H1 (cell line): ENCODE measurements at regions not wholly inside any gene's neighbourhood (a gene's known extent, or its start where the extent isn't known, plus 50 kb on each side); places are given as distances from the start of the nearest gene placed in this dataset.

Source experiments
- CTCF ChIA-PET: fragments of 300-600 bp; sonication (Branson Sonifier 250); formaldehyde crosslinking; loops from one replicate; lab custom pipeline; 2021; ENCODE audit not compliant: partially characterized antibody; lab: Charles Lee
- POLR2A ChIA-PET: fragments of 300-600 bp; sonication (Branson Sonifier 250); formaldehyde crosslinking; loops from one replicate; lab custom pipeline; 2021; ENCODE audit warnings: inconsistent platforms; ENCODE audit not compliant: partially characterized antibody; lab: Charles Lee
- DNase-seq, 2 experiments: peaks; one replicate each; pipeline versions ENCODE4 v3.0.0 to v3.0.0-alpha.2; 2010 to 2022; ENCODE audit warnings: low spot score in 2 of 2, low read depth in 1 of 2, mixed read lengths in 1 of 2
- FAIRE-seq: peaks from 2 replicates; lab custom pipeline; 2011; peaks lifted over from hg19 to GRCh38; lab: Jason Lieb, UNC
- H2AFZ ChIP-seq: 2 replicates; pipeline ENCODE4 v1.8.1; 2012; ENCODE audit warnings: low read length, inconsistent platforms
- H2AK5ac ChIP-seq: 2 replicates; pipeline ENCODE4 v1.6.1; 2013; ENCODE audit warnings: low read depth, low read length
- H2BK120ac ChIP-seq: replicated peaks from 2 replicates; pipeline ENCODE3; 2013; ENCODE audit warnings: low read depth, low read length, inconsistent platforms
- H2BK12ac ChIP-seq: 2 replicates; pipeline ENCODE4 v1.6.1; 2013; ENCODE audit warnings: low read depth, low read length
- H2BK15ac ChIP-seq: 2 replicates; pipeline ENCODE4 v1.6.1; 2013; ENCODE audit warnings: low read length
- H2BK20ac ChIP-seq: 2 replicates; pipeline ENCODE4 v1.6.1; 2013; ENCODE audit warnings: low read length
- H2BK5ac ChIP-seq: 2 replicates; pipeline ENCODE4 v1.6.1; 2013; ENCODE audit warnings: low read depth, low read length
- H3K14ac ChIP-seq: 2 replicates; pipeline ENCODE4 v1.6.1; 2013; ENCODE audit warnings: inconsistent platforms; ENCODE audit not compliant: insufficient read length
- H3K18ac ChIP-seq: 2 replicates; pipeline ENCODE4 v1.6.1; 2013; ENCODE audit warnings: low read length; ENCODE audit errors: extremely low read depth
- H3K23ac ChIP-seq: 2 replicates; pipeline ENCODE4 v1.6.1; 2013; ENCODE audit warnings: inconsistent platforms; ENCODE audit not compliant: insufficient read length
- H3K23me2 ChIP-seq: 2 replicates; pipeline ENCODE4 v1.6.1; 2013; ENCODE audit warnings: low read depth, low read length
- H3K27ac ChIP-seq: 2 replicates; pipeline ENCODE4 v1.6.1; 2011; ENCODE audit warnings: low read depth, low read length, inconsistent platforms
- H3K27me3 ChIP-seq, 4 experiments: replicated peaks in 1 of 4; 1 replicate in 1 of 4; 2 replicates in 3 of 4; pipeline versions ENCODE4 v1.6.1 to v1.8.1; 2011 to 2013; ENCODE audit warnings: low read length in 3 of 4, mild to moderate bottlenecking in 3 of 4, inconsistent platforms in 2 of 4, mixed read lengths in 2 of 4, moderate library complexity in 1 of 4; ENCODE audit not compliant: control insufficient read depth in 3 of 4, insufficient read depth in 3 of 4; ENCODE audit errors: extremely low read depth in 1 of 4
- H3K36me3 ChIP-seq, 4 experiments: 2 replicates each; pipeline versions ENCODE4 v1.6.1 to v1.8.1; 2011 to 2013; ENCODE audit warnings: mild to moderate bottlenecking in 4 of 4, low read length in 3 of 4, moderate library complexity in 2 of 4, control low read depth in 1 of 4, inconsistent platforms in 1 of 4; ENCODE audit not compliant: insufficient read depth in 4 of 4, control insufficient read depth in 2 of 4
- H3K4ac ChIP-seq: replicated peaks from 2 replicates; pipeline ENCODE3; 2013; ENCODE audit warnings: low read length, low read depth, mixed read lengths, inconsistent platforms; ENCODE audit not compliant: insufficient read length
- H3K4me1 ChIP-seq, 4 experiments: replicated peaks in 1 of 4; 1 replicate in 1 of 4; 2 replicates in 3 of 4; pipeline versions ENCODE4 v1.6.1 to v1.8.1; 2011 to 2013; ENCODE audit warnings: low read length in 3 of 4, inconsistent platforms in 2 of 4, mixed read lengths in 1 of 4; ENCODE audit not compliant: insufficient read depth in 4 of 4, control insufficient read depth in 3 of 4
- H3K4me2 ChIP-seq, 2 experiments: 2 replicates each; pipeline versions ENCODE4 v1.6.1 to v1.8.1; 2011 to 2013; ENCODE audit warnings: low read depth in 2 of 2, low read length in 2 of 2, control low read depth in 1 of 2, inconsistent platforms in 1 of 2, mild to moderate bottlenecking in 1 of 2; ENCODE audit not compliant: insufficient read depth in 1 of 2
- H3K4me3 ChIP-seq, 4 experiments: fragments of 200-600, 300-600 bp in 1 of 4; sonication (generic), shearing (Covaris generic), sonication (Bioruptor Twin) in 1 of 4; 2 replicates each; pipeline versions ENCODE4 v1.5.1 to v1.8.1; 2011 to 2016; ENCODE audit warnings: low read length in 4 of 4, low read depth in 3 of 4, control low read depth in 2 of 4, inconsistent platforms in 2 of 4, mild to moderate bottlenecking in 2 of 4, mixed read lengths in 1 of 4, moderate library complexity in 1 of 4; ENCODE audit not compliant: insufficient read depth in 2 of 4; ENCODE audit errors: extremely low read depth in 1 of 4
- H3K56ac ChIP-seq: replicated peaks from 2 replicates; pipeline ENCODE3; 2013; ENCODE audit warnings: low read depth, mild to moderate bottlenecking, mixed read lengths, low read length, inconsistent platforms; ENCODE audit not compliant: insufficient read length
- H3K79me1 ChIP-seq: 2 replicates; pipeline ENCODE4 v1.6.1; 2013; ENCODE audit warnings: low read depth, low read length, control low read depth
- H3K79me2 ChIP-seq, 2 experiments: 2 replicates each; pipeline versions ENCODE4 v1.6.1 to v1.8.1; 2012 to 2013; ENCODE audit warnings: low read length in 2 of 2, mild to moderate bottlenecking in 2 of 2, inconsistent platforms in 1 of 2; ENCODE audit not compliant: insufficient read depth in 2 of 2, control insufficient read depth in 1 of 2
- H3K9ac ChIP-seq, 4 experiments: replicated peaks in 1 of 4; 1 replicate in 1 of 4; 2 replicates in 3 of 4; pipeline versions ENCODE4 v1.6.1 to v1.8.1; 2011 to 2013; ENCODE audit warnings: low read depth in 3 of 4, low read length in 3 of 4, control low read depth in 2 of 4, mild to moderate bottlenecking in 2 of 4, moderate library complexity in 2 of 4, inconsistent platforms in 1 of 4; ENCODE audit errors: extremely low read depth in 1 of 4
- H3K9me3 ChIP-seq, 2 experiments: 2 replicates each; pipeline versions ENCODE4 v1.6.1 to v1.8.1; 2012 to 2013; ENCODE audit warnings: mild to moderate bottlenecking in 2 of 2, moderate library complexity in 2 of 2, control low read depth in 1 of 2, inconsistent platforms in 1 of 2, low read depth in 1 of 2, low read length in 1 of 2, mixed read lengths in 1 of 2; ENCODE audit not compliant: insufficient read depth in 2 of 2
- H4K20me1 ChIP-seq, 2 experiments: replicated peaks in 1 of 2; 2 replicates each; pipeline versions ENCODE3 to v1.8.1; 2011 to 2013; ENCODE audit warnings: inconsistent platforms in 2 of 2, low read length in 2 of 2, mild to moderate bottlenecking in 1 of 2; ENCODE audit not compliant: insufficient read depth in 2 of 2, control insufficient read depth in 1 of 2
- H4K5ac ChIP-seq: 2 replicates; pipeline ENCODE4 v1.6.1; 2013; ENCODE audit warnings: low read length, low read depth, mixed read lengths, inconsistent platforms; ENCODE audit not compliant: insufficient read length
- H4K8ac ChIP-seq: 2 replicates; pipeline ENCODE4 v1.8.0; 2013; ENCODE audit warnings: mild to moderate bottlenecking, moderate library complexity, low read length, inconsistent platforms; ENCODE audit not compliant: insufficient read depth; ENCODE audit errors: extremely low read depth
- H4K91ac ChIP-seq: replicated peaks from 2 replicates; pipeline ENCODE3; 2013; ENCODE audit warnings: low read length, mixed read lengths, inconsistent platforms; ENCODE audit not compliant: insufficient read length
- CBX8 ChIP-seq: fragments of 300-800, 300-1000 bp; sonication (generic); IDR thresholded peaks from 2 replicates; pipeline ENCODE4 v1.7.1; 2016; ENCODE audit warnings: low read depth, low read length, borderline replicate concordance
- CHD2 ChIP-seq: IDR thresholded peaks from 2 replicates; pipeline ENCODE4 v1.6.1; 2012; ENCODE audit warnings: low read length, improper control_type of control experiment
- CREB1 ChIP-seq: IDR thresholded peaks from 2 replicates; pipeline ENCODE4 v1.6.1; 2012; ENCODE audit warnings: inconsistent platforms
- EP300 ChIP-seq, 2 experiments: IDR thresholded peaks; 1 replicate in 1 of 2; 2 replicates in 1 of 2; pipeline ENCODE4 v1.6.1; 2011 to 2012; ENCODE audit warnings: low read depth in 2 of 2, low read length in 2 of 2, mild to moderate bottlenecking in 2 of 2, borderline replicate concordance in 1 of 2, inconsistent platforms in 1 of 2, moderate library complexity in 1 of 2
- EZH2 ChIP-seq: fragments of 200-600 bp; sonication (generic); IDR thresholded peaks from 2 replicates; pipeline ENCODE4 v1.7.1; 2012; ENCODE audit warnings: low read depth, mild to moderate bottlenecking, moderate library complexity, low read length, inconsistent platforms; ENCODE audit not compliant: severe bottlenecking
- KDM4A ChIP-seq: IDR thresholded peaks from one replicate; pipeline ENCODE4 v1.7.1; 2012; ENCODE audit warnings: low read depth, mild to moderate bottlenecking, moderate library complexity, low read length, inconsistent platforms; ENCODE audit not compliant: severe bottlenecking
- NANOG ChIP-seq: IDR thresholded peaks from 2 replicates; pipeline ENCODE4 v1.6.1; 2011; ENCODE audit warnings: low read length, low read depth, mild to moderate bottlenecking, inconsistent platforms; ENCODE audit not compliant: insufficient read depth, poor library complexity, severe bottlenecking
- SRF ChIP-seq: IDR thresholded peaks from 2 replicates; pipeline ENCODE4 v1.6.1; 2011; ENCODE audit warnings: mild to moderate bottlenecking, low read depth, low read length, moderate library complexity
- SUZ12 ChIP-seq: fragments of 200-600 bp; sonication (generic); IDR thresholded peaks from 2 replicates; pipeline ENCODE4 v1.6.1; 2012; ENCODE audit warnings: mild to moderate bottlenecking, inconsistent platforms, low read length, moderate library complexity, mixed read lengths
- TEAD4 ChIP-seq: IDR thresholded peaks from 2 replicates; pipeline ENCODE4 v1.6.1; 2012; ENCODE audit warnings: low read depth, low read length, inconsistent platforms, mixed read lengths
- WGBS, 2 experiments: shearing (Covaris generic) in 1 of 2; methylation state at CpG; one replicate each; pipeline versions ENCODE4 v1.1.6 to v1.1.7; 2013 to 2015; ENCODE audit warnings: low lambda C conversion rate in 2 of 2, mixed read lengths in 2 of 2, inconsistent platforms in 1 of 2, low coverage in 1 of 2, missing lambda C conversion rate in 1 of 2; ENCODE audit not compliant: insufficient replicate concordance in 2 of 2, insufficient coverage in 1 of 2, insufficient read length in 1 of 2; ENCODE audit errors: extremely low coverage in 1 of 2, missing lambda C conversion rate in 1 of 2; 5-methylcytosine and 5-hydroxymethylcytosine counted together
- TF ChIP-seq, protein P1 (sequence below), 3 experiments: IDR thresholded peaks; 1 replicate in 2 of 3; 2 replicates in 1 of 3; pipeline versions ENCODE4 v1.5.1 to v1.6.1; 2011; ENCODE audit warnings: low read length in 3 of 3, mild to moderate bottlenecking in 3 of 3, inconsistent platforms in 2 of 3, low read depth in 1 of 3, moderate library complexity in 1 of 3; ENCODE audit not compliant: insufficient read depth in 1 of 3; ENCODE audit errors: control extremely low read depth in 1 of 3

DNA sequence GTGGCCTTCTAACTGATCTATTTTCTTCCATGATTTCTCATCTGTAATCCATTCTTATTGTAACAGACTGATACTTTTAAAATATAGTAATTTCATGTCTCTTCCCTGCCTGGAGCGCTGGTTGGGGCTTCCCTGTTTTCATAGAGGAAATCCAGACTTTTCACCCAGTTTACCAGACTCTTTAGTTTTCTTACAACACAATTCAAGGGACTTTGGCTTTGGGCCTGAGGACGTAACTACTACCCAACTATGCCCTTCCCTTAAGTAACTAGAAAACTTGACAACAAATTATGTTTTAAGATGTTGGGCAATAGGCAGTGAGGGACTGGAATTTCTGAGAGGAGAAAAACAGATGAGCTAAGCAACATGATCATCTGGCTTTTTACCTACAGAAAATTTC lies 289.6 kb downstream of the FGF10 start:
- Histone ChIP-seq H3K27me3 (no peaks in the 10 kb centered on the region), H2AK5ac (no peak overlapping the region), H2BK120ac (no peak overlapping the region), H3K36me3 (no peaks in the 10 kb centered on the region), H3K4me2 (no peak overlapping the region), H4K91ac (no peak overlapping the region), H3K9ac (no peak overlapping the region), H3K79me1 (no peaks in the 10 kb centered on the region), H3K4ac (no peak overlapping the region), H3K4me3 (no peak overlapping the region), H2BK20ac (no peak overlapping the region), H4K20me1 (no peaks in the 10 kb centered on the region), H4K8ac (no peak overlapping the region), H2BK15ac (no peak overlapping the region), H3K79me2 (no peaks in the 10 kb centered on the region), H3K14ac (no peak overlapping the region), H3K23me2 (no peaks in the 10 kb centered on the region), H2BK5ac (no peak overlapping the region), H4K5ac (no peak overlapping the region), H3K4me1 (no peaks in the 10 kb centered on the region), H3K56ac (no peak overlapping the region), H2AFZ (no peak overlapping the region), H3K9me3 (no peaks in the 10 kb centered on the region), H3K18ac (no peak overlapping the region), H3K27ac (no peak overlapping the region), H2BK12ac (no peak overlapping the region), H3K23ac (no peak overlapping the region)
- no peak for TF ChIP-seq TEAD4
- TF ChIP-seq CHD2, result no peak
- TF ChIP-seq CREB1, result no peak
- TF ChIP-seq, protein P1, sequence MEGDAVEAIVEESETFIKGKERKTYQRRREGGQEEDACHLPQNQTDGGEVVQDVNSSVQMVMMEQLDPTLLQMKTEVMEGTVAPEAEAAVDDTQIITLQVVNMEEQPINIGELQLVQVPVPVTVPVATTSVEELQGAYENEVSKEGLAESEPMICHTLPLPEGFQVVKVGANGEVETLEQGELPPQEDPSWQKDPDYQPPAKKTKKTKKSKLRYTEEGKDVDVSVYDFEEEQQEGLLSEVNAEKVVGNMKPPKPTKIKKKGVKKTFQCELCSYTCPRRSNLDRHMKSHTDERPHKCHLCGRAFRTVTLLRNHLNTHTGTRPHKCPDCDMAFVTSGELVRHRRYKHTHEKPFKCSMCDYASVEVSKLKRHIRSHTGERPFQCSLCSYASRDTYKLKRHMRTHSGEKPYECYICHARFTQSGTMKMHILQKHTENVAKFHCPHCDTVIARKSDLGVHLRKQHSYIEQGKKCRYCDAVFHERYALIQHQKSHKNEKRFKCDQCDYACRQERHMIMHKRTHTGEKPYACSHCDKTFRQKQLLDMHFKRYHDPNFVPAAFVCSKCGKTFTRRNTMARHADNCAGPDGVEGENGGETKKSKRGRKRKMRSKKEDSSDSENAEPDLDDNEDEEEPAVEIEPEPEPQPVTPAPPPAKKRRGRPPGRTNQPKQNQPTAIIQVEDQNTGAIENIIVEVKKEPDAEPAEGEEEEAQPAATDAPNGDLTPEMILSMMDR (IDR thresholded peaks at IDR 0.05; ENCODE audit: control extremely low read depth in 1 of 3, insufficient read depth in 1 of 3, low read depth in 1 of 3, low read length in 3 of 3), result no peak
- no peak for TF ChIP-seq KDM4A
- no peak for TF ChIP-seq EZH2
- no peak for TF ChIP-seq SUZ12
- no peak for TF ChIP-seq CBX8
- no peak for TF ChIP-seq EP300 (IDR thresholded peaks at IDR 0.05; ENCODE audit: borderline replicate concordance in 1 of 2, low read depth in 2 of 2, low read length in 2 of 2)
- no peak for TF ChIP-seq NANOG
- no peak for TF ChIP-seq SRF
- FAIRE-seq, result no peak
- WGBS, 2 experiments, result 100% methylated on average over 2 of the region's 2 CpGs; no CpG with 5 or more reads in 1 of the 2 experiments
- POLR2A ChIA-PET, result no interaction called here
- CTCF ChIA-PET, result no interaction called here
- no peak for DNase-seq
